ENCODE measurements at regions not wholly inside any gene's neighbourhood (a gene's known extent, or its start where the extent isn't known, plus 50 kb on each side); places are given as distances from the start of the nearest gene placed in this dataset.
"Not testable (repeated sequence)": the region's sequence is repeated elsewhere in the genome, so short reads cannot be mapped to it uniquely, and the experiment has no call there.

DNA sequence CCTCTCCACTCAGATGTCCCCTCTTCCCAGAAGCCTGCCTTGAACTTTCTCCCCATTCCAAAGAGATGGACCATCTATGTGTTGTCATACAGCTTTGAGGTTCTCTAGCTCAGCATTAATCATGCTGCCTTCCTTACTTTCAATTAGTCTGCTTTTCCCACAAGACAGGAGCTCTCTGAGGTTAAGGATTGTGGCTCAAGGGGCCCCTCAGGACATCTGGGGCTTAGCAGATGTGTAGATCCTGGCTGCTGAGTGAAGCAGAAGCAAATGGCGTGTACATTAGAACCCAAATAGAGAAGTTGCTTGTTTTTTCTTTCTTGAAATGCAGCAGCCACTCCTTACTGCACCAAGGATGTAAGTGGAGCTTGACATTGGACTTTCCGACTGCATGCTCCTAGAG, 330.5 kb upstream of the TNRC6C start:
- Histone ChIP-seq H3K9me3 (peaks cover 0 to 13% (median 2%) of the 10 kb centered on the region in 12 donors), H3K4me3 (no peak overlapping the region), H3K27ac (no peak overlapping the region), H3K27me3 (no peaks in the 10 kb centered on the region), H3K4me1 (no peaks in the 10 kb centered on the region), H3K36me3 (no peaks in the 10 kb centered on the region)
- TF ChIP-seq, protein P1, sequence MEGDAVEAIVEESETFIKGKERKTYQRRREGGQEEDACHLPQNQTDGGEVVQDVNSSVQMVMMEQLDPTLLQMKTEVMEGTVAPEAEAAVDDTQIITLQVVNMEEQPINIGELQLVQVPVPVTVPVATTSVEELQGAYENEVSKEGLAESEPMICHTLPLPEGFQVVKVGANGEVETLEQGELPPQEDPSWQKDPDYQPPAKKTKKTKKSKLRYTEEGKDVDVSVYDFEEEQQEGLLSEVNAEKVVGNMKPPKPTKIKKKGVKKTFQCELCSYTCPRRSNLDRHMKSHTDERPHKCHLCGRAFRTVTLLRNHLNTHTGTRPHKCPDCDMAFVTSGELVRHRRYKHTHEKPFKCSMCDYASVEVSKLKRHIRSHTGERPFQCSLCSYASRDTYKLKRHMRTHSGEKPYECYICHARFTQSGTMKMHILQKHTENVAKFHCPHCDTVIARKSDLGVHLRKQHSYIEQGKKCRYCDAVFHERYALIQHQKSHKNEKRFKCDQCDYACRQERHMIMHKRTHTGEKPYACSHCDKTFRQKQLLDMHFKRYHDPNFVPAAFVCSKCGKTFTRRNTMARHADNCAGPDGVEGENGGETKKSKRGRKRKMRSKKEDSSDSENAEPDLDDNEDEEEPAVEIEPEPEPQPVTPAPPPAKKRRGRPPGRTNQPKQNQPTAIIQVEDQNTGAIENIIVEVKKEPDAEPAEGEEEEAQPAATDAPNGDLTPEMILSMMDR (IDR thresholded peaks at IDR 0.05) = no peak
- TF ChIP-seq POLR2A (IDR thresholded peaks at IDR 0.05) = no peak
- intact Hi-C loops (cut with DNase I) = no loop called here
- 89 to 91% (median 90%) methylated on average over 2 of the region's 2 CpGs for WGBS, 4 donors
- no peak for DNase-seq
- no peak for ATAC-seq

DNA sequence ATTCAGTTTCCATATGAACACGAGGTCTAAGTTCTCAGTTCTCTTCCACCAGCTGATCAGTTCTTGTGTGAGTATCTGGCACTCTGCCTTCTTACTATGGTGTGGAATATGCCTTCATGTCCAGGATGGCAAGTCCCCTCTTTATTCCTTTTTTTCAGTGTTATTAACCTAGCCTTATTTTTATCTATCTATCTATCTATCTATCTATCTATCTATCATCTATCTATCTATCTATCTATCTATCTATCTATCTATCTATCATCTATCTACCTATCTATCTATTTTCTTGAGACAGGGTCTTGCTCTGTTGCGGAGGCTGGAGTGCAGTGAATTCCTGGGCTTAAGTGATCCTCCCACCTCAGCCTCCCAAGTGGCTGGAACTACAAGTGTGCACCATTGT, 329.2 kb upstream of the TNRC6C start:
- intact Hi-C loops (cut with DNase I); ATAC-seq; DNase-seq; H3K36me3 ChIP-seq; H3K27me3 ChIP-seq; H3K4me3 ChIP-seq; H3K4me1 ChIP-seq; H3K27ac ChIP-seq: not testable (repeated sequence)
- peaks cover 0 to 13% (median 2%) of the 10 kb centered on the region in 12 donors for H3K9me3 ChIP-seq
- WGBS, 4 donors = 79 to 91% (median 83%) methylated on average over 2 of the region's 2 CpGs

DNA sequence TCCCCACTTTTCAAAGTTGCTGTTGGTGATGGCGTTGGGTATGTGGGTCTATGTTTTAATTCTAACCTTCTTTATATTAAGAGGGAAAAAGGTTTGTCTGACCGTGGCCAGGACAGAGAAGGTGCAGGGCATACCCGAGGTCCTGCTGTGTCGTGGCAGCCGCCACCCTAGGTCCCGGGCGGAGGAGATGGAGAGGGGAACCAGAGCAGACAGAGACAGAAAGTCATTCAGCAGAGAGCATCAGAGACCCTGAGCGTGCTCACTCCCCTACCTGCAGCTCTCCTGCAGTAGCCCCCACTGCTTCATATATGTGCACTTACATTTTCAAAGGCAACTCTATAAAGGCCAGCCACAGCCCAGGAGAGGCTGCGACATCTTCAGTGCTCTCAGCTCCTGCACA, 327.2 kb upstream of the TNRC6C start:
- Histone ChIP-seq H3K4me3 (no peak overlapping the region), H3K27me3 (no peaks in the 10 kb centered on the region), H3K36me3 (no peaks in the 10 kb centered on the region), H3K9me3 (peaks cover 0 to 13% (median 2%) of the 10 kb centered on the region in 12 donors), H3K27ac (no peak overlapping the region), H3K4me1 (no peaks in the 10 kb centered on the region)
- WGBS, 4 donors = 93 to 98% (median 96%) methylated on average over 9 of the region's 9 CpGs
- TF ChIP-seq POLR2A (IDR thresholded peaks at IDR 0.05) = no peak
- TF ChIP-seq, protein P1 (IDR thresholded peaks at IDR 0.05) = no peak
- DNase-seq = no peak
- ATAC-seq = no peak
- intact Hi-C loops (cut with DNase I) = no loop called here

DNA sequence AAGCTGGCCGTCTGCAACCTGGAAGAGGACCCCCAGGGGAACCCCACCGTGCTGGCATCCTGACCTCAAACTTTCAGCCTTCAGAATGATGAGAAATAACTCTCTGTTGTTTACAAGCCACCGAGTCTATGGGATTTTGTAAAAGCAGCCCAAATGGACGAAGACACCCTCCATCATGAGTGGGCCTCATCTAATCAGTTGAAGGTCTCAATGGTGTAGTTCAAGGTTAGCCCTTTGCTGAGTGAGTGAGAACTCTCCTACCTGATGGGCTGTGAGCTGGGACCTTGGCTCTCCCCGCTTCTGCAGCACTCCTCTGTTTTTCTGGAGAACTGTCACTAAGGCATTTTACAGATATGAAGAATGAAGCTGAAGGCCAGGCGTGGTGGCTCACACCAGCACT, 325.9 kb upstream of the TNRC6C start:
- no peak for ATAC-seq
- Histone ChIP-seq H3K9me3 (peaks cover 0 to 3% (median 0%) of the 10 kb centered on the region in 12 donors), H3K27me3 (no peaks in the 10 kb centered on the region), H3K27ac (no peak overlapping the region), H3K4me3 (no peak overlapping the region), H3K36me3 (no peaks in the 10 kb centered on the region), H3K4me1 (no peaks in the 10 kb centered on the region)
- no peak for DNase-seq
- TF ChIP-seq, protein P1 (IDR thresholded peaks at IDR 0.05) = no peak
- no peak for TF ChIP-seq POLR2A (IDR thresholded peaks at IDR 0.05)
- intact Hi-C loops (cut with DNase I) = no loop called here
- 89 to 93% (median 91%) methylated on average over 6 of the region's 6 CpGs for WGBS, 4 donors

DNA sequence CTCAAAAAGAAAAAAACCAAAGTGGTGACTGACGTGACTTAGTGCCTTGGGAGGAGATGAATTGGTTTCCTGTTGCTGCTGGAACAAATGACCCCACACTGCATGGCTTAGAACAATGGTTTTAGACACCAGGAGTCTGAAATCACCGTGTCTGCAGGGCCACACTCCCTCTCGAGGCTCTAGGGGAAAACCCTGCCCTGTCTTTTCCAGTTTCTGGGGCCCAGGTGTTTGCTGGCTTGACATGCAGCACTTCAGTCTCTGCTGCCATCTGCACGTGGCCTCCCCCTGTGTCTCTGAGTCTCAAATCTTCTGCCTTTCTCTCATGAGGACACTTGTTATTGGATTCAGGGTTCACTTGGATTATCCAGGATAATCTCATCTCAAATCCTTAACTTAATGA, 323.8 kb upstream of the TNRC6C start:
- DNase-seq = no peak
- TF ChIP-seq, protein P1 (IDR thresholded peaks at IDR 0.05) = no peak
- TF ChIP-seq POLR2A (IDR thresholded peaks at IDR 0.05) = no peak
- 52 to 68% (median 63%) methylated on average over 4 of the region's 4 CpGs for WGBS, 4 donors
- H3K36me3 ChIP-seq = no peaks in the 10 kb centered on the region
- intact Hi-C loops (cut with DNase I) = no loop called here
- no peak overlapping the region for H3K4me3 ChIP-seq
- ATAC-seq = peak in 1 of 4 donors; percentile 47
- no peak overlapping the region for H3K27ac ChIP-seq
- H3K9me3 ChIP-seq = no peaks in the 10 kb centered on the region
- no peaks in the 10 kb centered on the region for H3K4me1 ChIP-seq
- peaks cover 0 to 3% (median 0%) of the 10 kb centered on the region in 9 donors for H3K27me3 ChIP-seq
